ENCODE measurements at regions not wholly inside any gene's neighbourhood (a gene's known extent, or its start where the extent isn't known, plus 50 kb on each side); places are given as distances from the start of the nearest gene placed in this dataset.

GRCh38 chr1:168913711-168914463 is 184.9 kb upstream of the DPT start:
- TF ChIP-seq CTCF (IDR thresholded peaks at IDR 0.05) (no peak), POLR2A (IDR thresholded peaks at IDR 0.05) (no peak)
